AG04450 (cell line): ENCODE measurements at regions not wholly inside any gene's neighbourhood (a gene's known extent, or its start where the extent isn't known, plus 50 kb on each side); places are given as distances from the start of the nearest gene placed in this dataset.

Source experiments
- CTCF ChIA-PET: fragments of 300-600, 350-600 bp; formaldehyde crosslinking; extraction: SDS; loops from one replicate; lab custom pipeline; 2022; ENCODE audit warnings: antibody characterized with exemption, inconsistent platforms; lab: Charles Lee
- POLR2A ChIA-PET: fragments of 350-600 bp; formaldehyde crosslinking; extraction: SDS; loops from one replicate; lab custom pipeline; 2021; ENCODE audit warnings: antibody characterized with exemption, inconsistent platforms; lab: Yijun Ruan, JAX
- DNase-seq: peaks from one replicate; pipeline ENCODE4 v3.0.0-alpha.2; 2011; ENCODE audit warnings: low read depth, low spot score
- H3K27ac ChIP-seq: one replicate; pipeline ENCODE4 v1.5.1; 2012; ENCODE audit warnings: low read depth, low read length, control low read depth
- H3K27me3 ChIP-seq: one replicate; pipeline ENCODE4 v1.6.0; 2012; ENCODE audit warnings: low read length; ENCODE audit not compliant: control insufficient read depth, insufficient read depth
- H3K4me3 ChIP-seq: 2 replicates; pipeline ENCODE4 v1.5.1; 2011; ENCODE audit warnings: mild to moderate bottlenecking, low read depth, low read length, control low read depth
- H3K9me3 ChIP-seq: 2 replicates; pipeline ENCODE4 v1.5.1; 2012; ENCODE audit warnings: low read length; ENCODE audit not compliant: control insufficient read depth, insufficient read depth
- TF ChIP-seq, protein P1 (sequence below): IDR thresholded peaks from 2 replicates; pipeline ENCODE4 v1.5.1; 2011; ENCODE audit warnings: low read depth, low read length, control low read depth, inconsistent platforms

DNA sequence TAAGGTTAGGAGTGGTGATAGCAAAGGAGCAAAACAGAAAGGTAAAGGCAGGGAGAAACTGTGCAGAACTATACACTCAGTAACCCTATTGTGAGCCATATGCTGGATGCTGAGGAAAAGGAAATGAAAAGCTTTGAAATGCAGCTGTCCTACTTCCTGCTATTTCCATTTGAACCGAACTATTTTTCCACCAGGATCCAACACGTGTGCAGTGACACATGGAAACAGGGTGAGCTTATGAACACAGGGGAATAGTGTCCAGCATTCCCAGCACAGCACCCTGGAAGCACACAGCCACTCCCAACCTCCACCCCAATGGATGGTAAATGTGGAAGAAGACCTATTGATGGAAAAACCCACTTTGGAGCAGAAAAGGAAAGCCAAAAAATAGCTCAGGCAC lies 69.0 kb upstream of the SLC12A2 start:
- no peak for DNase-seq

DNA sequence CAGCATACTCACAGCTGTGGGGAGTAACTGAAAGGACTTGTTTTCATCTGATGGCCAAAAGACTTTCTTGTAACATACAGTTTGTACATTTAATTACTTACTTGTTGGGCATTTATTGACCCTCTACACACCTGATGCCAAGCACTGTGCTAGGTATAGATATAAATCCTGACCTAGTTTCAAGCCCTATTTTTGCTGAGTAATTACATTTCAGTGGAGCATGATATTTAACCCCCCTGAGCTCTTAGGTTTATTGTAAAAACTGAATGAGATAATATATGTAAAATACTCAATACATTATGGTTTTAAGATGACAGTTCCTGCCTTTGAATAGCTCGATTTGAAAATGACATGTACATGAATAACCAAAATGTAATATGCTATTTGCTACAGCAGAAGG lies 68.1 kb upstream of the SLC12A2 start:
- DNase-seq, result no peak
- ChIA-PET CTCF (no interaction called here), POLR2A (no interaction called here)
- H3K9me3 ChIP-seq, result no peaks in the 10 kb centered on the region
- H3K4me3 ChIP-seq, result no peak overlapping the region
- TF ChIP-seq, protein P1, sequence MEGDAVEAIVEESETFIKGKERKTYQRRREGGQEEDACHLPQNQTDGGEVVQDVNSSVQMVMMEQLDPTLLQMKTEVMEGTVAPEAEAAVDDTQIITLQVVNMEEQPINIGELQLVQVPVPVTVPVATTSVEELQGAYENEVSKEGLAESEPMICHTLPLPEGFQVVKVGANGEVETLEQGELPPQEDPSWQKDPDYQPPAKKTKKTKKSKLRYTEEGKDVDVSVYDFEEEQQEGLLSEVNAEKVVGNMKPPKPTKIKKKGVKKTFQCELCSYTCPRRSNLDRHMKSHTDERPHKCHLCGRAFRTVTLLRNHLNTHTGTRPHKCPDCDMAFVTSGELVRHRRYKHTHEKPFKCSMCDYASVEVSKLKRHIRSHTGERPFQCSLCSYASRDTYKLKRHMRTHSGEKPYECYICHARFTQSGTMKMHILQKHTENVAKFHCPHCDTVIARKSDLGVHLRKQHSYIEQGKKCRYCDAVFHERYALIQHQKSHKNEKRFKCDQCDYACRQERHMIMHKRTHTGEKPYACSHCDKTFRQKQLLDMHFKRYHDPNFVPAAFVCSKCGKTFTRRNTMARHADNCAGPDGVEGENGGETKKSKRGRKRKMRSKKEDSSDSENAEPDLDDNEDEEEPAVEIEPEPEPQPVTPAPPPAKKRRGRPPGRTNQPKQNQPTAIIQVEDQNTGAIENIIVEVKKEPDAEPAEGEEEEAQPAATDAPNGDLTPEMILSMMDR, result no peak
- H3K27me3 ChIP-seq, result no peaks in the 10 kb centered on the region
- H3K27ac ChIP-seq, result no peak overlapping the region

More for the DNA sequence above, 69.0 kb upstream of the SLC12A2 start:
- TF ChIP-seq, protein P1, result no peak
- ChIA-PET POLR2A (no interaction called here), CTCF (no interaction called here)
- H3K4me3 ChIP-seq, result no peak overlapping the region
- no peak overlapping the region for H3K27ac ChIP-seq
- no peaks in the 10 kb centered on the region for H3K27me3 ChIP-seq
- H3K9me3 ChIP-seq, result no peaks in the 10 kb centered on the region

DNA sequence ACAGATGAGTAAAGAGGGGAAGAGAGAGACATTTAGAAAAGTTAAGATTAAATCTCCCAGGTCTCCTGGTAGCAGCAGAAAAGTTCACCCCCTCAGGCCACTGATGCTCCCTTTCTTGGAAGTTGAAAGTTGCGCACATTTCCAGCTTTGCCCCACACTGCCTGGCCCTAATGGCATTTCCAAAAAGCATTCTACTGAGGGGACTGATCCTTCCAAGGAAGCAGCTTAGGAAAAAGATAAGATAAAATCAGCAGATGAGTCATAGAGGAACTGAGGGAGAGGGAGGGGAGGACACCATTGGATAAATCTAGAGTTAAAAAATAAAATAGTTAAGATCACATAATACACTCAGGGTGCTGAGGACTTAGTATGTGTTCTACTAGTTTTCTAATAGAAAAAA lies 67.6 kb upstream of the SLC12A2 start:
- ChIA-PET CTCF (no interaction called here), POLR2A (no interaction called here)
- no peaks in the 10 kb centered on the region for H3K27me3 ChIP-seq
- TF ChIP-seq, protein P1, result no peak
- H3K4me3 ChIP-seq, result no peak overlapping the region
- DNase-seq, result no peak
- no peaks in the 10 kb centered on the region for H3K9me3 ChIP-seq
- H3K27ac ChIP-seq, result no peak overlapping the region

DNA sequence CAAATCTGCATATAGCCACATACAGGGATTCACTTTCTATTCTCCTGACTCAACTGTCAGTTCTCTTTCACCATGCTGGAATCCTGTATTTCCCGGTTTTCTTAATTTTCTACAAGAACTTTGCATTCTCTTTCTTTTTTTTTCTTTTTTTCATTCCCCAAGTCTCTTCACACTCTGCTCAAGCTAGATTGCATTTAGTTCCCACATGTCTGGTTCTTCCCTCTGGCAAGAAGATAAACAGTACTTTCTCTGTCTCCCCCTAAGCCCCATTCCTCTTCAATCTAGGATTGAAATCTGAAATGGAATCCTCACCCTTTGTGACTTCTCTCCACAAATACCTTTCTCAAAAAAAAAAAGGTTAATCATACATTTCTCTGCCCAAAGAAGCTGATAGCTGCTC lies 64.2 kb upstream of the SLC12A2 start:
- DNase-seq, result no peak
- ChIA-PET POLR2A (no interaction called here), CTCF (interaction anchor here (0.6 kb wide), 1 partner anchor 224 kb away, joined by 3 read pairs; no protein-coding TSS in a partner anchor)
- Histone ChIP-seq H3K9me3 (no peaks in the 10 kb centered on the region), H3K27me3 (no peaks in the 10 kb centered on the region), H3K4me3 (no peak overlapping the region), H3K27ac (no peak overlapping the region)
- TF ChIP-seq, protein P1, result no peak

DNA sequence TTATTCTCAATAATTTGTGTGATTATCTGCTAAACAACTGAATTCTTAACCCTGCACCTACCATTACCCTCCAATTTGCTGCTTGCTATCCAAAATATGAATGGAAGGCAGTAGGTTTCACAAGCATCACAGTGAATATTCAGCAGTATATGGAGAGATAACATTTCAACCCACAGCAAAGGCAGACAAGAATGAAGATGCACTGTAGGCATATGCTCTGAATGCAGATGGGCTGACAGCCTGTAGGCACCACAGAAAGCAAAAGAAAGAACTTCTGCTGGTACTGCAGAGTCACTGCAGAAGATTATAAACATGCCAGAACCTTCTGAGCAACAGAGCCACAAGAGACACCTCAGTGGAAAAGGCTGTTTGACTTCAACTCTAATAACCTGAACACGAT lies 63.6 kb upstream of the SLC12A2 start:
- H3K4me3 ChIP-seq, result no peak overlapping the region
- ChIA-PET POLR2A (no interaction called here), CTCF (interaction anchor here (0.6 kb wide), 1 partner anchor 225 kb away, joined by 3 read pairs; no protein-coding TSS in a partner anchor)
- TF ChIP-seq, protein P1, result no peak
- H3K27me3 ChIP-seq, result no peaks in the 10 kb centered on the region
- no peak overlapping the region for H3K27ac ChIP-seq
- no peaks in the 10 kb centered on the region for H3K9me3 ChIP-seq
- DNase-seq, result no peak
